IPS-18a (cell line): ENCODE measurements at regions not wholly inside any gene's neighbourhood (a gene's known extent, or its start where the extent isn't known, plus 50 kb on each side); places are given as distances from the start of the nearest gene placed in this dataset.

ENCODE experiments used
- H3K27ac ChIP-seq: one replicate; pipeline ENCODE4 v1.5.1; 2013; ENCODE audit warnings: low read length
- H3K27me3 ChIP-seq: one replicate; pipeline ENCODE4 v1.6.1; 2013; ENCODE audit warnings: mild to moderate bottlenecking, low read length; ENCODE audit not compliant: control insufficient read depth, insufficient read depth
- H3K36me3 ChIP-seq: one replicate; pipeline ENCODE4 v1.6.1; 2013; ENCODE audit warnings: low read depth, low read length; ENCODE audit not compliant: control insufficient read depth
- H3K4me1 ChIP-seq: one replicate; pipeline ENCODE4 v1.6.1; 2013; ENCODE audit warnings: low read depth, low read length; ENCODE audit not compliant: control insufficient read depth
- H3K4me3 ChIP-seq: one replicate; pipeline ENCODE4 v1.5.1; 2013; ENCODE audit warnings: low read length
- H3K9ac ChIP-seq: one replicate; pipeline ENCODE4 v1.6.1; 2013; ENCODE audit warnings: mild to moderate bottlenecking, low read length, moderate library complexity
- H3K9me3 ChIP-seq: one replicate; pipeline ENCODE4 v1.6.1; 2013; ENCODE audit warnings: low read depth, low read length; ENCODE audit not compliant: control insufficient read depth

DNA sequence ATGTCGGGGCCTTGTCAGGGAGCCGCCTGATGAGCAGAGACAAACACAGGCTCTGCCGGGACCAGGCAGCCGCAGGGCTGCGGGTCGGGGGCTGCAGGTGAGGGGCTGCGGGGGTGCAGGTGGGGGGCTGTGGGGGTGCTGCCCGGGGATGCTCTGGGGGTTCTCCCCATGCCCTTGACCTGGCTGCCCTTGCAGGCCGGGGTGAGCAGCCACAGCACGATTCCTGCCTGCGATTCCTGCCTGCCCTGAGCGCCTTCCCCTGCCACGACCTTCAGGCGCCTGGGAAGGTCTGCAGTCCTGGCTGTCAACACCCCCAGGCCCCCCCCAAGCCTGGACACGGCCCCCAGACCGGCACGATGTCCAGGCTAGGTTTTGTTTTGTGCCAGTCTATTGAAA lies 106.3 kb downstream of the FAM53A start:
- Histone ChIP-seq H3K36me3 (no peaks in the 10 kb centered on the region), H3K4me1 (peaks cover 15% of the 10 kb centered on the region), H3K27ac (no peak overlapping the region), H3K9ac (no peak overlapping the region), H3K27me3 (peaks cover 16% of the 10 kb centered on the region), H3K4me3 (peak overlapping the region; percentile 38), H3K9me3 (no peaks in the 10 kb centered on the region)

DNA sequence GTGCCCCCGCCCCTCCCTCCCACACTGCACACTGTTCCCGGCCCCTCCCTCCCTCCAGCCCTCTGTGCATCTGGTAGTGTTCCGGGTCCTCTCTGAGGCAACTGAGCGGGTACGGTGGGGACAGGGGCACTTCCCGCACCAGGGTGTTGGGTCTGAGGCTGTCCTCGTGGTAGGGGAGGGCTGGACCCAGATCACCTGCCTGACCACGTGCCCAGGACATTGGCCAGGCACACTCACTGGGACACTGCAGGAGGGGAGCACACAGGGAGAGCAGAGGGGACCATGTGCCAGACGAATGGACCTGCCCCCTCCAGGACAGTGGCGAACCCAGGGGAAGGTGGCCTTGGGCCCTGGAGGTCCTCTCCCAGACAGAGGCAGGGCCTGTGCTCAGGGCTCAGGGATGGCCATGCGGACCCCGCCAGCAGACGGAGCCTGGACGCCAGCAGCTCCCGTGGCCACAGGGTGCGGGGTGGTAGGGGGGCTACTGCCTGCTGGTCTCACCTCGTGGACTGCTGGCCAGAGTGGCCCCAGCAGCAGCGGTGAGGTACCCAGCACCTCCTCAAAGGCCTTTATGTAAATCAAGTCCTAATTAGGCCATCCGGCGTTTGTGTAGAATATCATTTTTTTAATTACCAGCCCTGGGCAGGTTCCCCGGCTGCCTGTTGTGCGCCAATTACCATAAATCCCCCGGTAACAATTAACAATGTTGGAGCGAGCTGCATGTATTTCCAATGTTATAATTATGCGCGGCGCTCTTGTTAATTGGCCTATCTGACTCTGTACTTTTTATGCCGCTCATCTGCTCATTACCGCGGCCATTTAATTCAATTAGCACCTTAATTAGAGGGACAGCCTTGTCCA lies 106.9 kb downstream of the FAM53A start:
- Histone ChIP-seq H3K4me3 (no peak overlapping the region), H3K9me3 (no peaks in the 10 kb centered on the region), H3K27ac (no peak overlapping the region), H3K9ac (no peak overlapping the region), H3K27me3 (peaks cover 16% of the 10 kb centered on the region), H3K4me1 (peaks cover 19% of the 10 kb centered on the region), H3K36me3 (no peaks in the 10 kb centered on the region)

DNA sequence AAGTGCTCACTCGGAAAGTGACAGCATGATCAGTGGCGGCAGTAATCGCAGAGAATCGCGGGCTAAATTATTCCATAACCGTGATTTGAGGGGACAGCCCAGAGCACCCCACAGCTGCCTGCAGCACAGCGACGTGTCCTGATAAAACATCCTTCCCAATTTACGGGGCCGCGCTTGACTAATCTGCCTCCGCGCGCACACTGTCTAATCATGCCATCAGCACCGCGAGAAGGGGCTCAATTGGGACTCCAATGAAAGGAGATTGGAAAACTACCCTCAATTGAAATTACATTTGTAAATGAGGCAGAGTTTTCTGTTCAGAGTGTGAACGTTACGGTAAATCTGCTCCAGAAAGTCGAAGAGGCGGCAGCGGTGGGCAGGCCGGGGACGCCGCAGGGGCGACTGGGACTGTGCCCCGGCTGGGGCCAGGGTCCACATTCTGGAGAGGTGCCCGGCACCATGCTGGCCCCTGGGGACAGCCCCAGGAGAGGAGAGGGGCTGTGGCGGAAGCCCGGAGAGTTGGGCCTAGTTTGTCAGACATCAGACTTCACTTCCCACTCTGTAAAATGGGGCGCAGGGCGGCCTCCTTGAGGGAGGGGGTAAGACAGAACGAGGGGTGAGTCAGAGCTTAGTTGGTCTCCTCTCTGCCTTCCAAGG lies 107.7 kb downstream of the FAM53A start:
- H3K36me3 ChIP-seq, result no peaks in the 10 kb centered on the region
- H3K9me3 ChIP-seq, result no peaks in the 10 kb centered on the region
- H3K4me3 ChIP-seq, result no peak overlapping the region
- peaks cover 16% of the 10 kb centered on the region for H3K27me3 ChIP-seq
- H3K9ac ChIP-seq, result no peak overlapping the region
- peaks cover 22% of the 10 kb centered on the region for H3K4me1 ChIP-seq
- H3K27ac ChIP-seq, result no peak overlapping the region

DNA sequence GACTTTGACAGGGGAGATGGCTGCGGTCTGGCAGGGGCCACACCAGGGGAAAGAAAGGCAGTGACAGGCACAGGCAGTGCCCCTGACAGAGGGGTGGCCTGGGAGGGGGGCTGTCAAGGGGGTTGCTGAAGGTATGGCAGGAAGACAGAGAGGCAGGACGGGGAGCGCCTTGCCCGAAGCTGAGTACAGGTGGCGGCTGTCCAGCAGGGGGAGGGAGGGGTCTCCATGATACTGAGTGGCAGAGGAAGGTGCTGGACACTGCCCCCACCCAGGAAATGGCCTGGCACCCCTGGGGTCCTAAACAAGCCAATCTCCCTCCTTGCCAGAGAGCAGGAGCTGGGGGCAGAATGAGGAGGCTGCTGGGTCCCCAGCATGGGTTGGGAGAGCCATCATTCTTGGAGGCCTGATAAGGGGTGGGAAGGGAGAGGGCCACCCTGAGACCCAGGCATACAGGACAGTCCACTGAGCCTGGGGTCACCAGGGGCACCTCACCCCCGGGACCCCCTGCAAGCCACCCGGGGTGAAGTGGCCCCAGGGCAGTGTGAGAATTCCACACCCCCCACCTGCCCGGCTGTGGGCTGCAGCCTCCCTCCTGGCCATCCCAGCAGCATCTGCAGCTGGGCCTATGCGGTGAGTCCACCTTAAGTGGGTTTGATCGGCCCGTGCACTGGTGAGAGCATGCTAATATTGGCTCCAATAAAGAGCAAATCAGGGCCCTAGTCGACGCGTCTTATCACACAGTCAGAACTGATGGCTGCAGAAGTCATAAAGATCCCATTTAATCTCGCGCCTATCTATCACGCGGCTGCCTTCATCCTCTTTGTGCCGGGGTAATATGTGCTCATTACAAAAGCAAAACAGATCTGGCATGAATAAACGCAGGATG lies 108.5 kb downstream of the FAM53A start:
- no peak overlapping the region for H3K27ac ChIP-seq
- H3K4me1 ChIP-seq, result peaks cover 22% of the 10 kb centered on the region
- peaks cover 16% of the 10 kb centered on the region for H3K27me3 ChIP-seq
- no peaks in the 10 kb centered on the region for H3K36me3 ChIP-seq
- H3K4me3 ChIP-seq, result no peak overlapping the region
- no peaks in the 10 kb centered on the region for H3K9me3 ChIP-seq
- H3K9ac ChIP-seq, result no peak overlapping the region

DNA sequence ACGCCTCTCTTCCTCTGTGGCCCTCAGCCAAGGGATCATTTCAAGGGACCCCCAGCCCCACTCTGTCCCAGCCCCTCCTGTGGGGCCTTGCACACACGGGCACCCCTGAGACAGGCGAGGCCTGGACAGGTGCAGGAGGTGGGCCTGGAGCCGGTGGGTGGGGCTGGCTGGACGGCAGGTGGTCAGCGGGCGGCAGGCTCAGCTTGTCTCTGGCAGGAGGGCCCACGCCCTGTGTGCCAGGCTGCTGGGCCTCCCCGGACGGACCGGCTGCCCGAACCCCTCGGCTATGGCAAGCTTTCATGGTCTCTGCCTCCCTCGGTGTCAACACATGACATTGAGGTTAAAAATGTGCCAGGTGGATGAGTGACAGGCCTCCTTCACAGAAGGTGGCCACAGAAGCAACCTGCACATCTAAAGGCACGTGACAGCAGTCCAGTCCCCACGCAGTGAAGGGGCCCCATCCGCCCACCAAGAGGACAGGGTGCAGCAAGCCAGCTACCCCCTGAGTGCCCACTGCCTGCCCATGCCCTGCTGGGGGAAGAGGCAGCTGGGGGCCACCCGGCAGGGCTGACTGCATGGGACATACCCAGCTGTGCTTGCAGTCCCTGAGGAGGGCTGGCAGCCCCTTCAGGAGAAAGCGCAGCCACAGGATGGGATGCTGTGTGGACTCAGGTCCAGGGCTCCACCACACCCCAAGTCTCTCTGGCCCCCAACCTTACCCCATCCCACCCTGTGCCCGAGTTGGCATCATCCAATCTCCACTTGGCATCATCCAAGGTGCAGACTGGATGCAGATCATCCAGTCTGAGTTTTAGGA lies 109.3 kb downstream of the FAM53A start:
- Histone ChIP-seq H3K27me3 (peaks cover 16% of the 10 kb centered on the region), H3K9me3 (no peaks in the 10 kb centered on the region), H3K4me1 (peaks cover 22% of the 10 kb centered on the region), H3K27ac (no peak overlapping the region), H3K9ac (no peak overlapping the region), H3K4me3 (no peak overlapping the region), H3K36me3 (no peaks in the 10 kb centered on the region)

DNA sequence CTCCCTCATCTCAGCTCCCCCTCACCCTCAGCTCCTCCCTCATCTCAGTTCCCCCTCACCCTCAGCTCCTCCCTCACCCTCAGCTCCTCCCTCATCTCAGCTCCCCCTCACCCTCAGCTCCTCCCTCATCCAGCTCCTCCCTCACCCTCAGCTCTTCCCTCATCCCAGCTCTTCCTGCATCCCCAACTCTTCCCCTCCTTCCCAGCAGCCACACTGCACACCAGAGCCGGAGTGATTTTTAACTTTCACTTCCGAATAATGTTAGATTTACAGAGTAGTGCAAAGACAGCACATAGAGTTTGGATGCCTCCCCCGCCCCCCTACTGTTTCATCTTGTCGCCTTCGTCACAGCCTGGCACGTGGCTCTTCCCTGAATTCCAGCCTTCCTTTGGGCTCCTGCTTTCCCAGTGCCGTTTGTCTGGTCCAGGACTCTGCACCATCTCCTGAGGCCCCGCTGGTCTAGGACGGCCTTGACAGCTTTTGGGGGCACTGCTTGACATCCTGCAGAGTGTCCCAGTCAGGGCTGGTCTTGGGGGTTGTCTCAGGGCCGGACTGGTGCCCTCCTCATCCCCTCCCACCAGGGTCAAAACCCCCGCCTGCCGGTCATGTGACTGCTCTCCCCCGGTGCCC lies 110.2 kb downstream of the FAM53A start:
- Histone ChIP-seq H3K9me3 (no peaks in the 10 kb centered on the region), H3K4me3 (no peak overlapping the region), H3K36me3 (no peaks in the 10 kb centered on the region), H3K4me1 (peaks cover 22% of the 10 kb centered on the region), H3K27me3 (peaks cover 16% of the 10 kb centered on the region), H3K27ac (no peak overlapping the region), H3K9ac (no peak overlapping the region)

DNA sequence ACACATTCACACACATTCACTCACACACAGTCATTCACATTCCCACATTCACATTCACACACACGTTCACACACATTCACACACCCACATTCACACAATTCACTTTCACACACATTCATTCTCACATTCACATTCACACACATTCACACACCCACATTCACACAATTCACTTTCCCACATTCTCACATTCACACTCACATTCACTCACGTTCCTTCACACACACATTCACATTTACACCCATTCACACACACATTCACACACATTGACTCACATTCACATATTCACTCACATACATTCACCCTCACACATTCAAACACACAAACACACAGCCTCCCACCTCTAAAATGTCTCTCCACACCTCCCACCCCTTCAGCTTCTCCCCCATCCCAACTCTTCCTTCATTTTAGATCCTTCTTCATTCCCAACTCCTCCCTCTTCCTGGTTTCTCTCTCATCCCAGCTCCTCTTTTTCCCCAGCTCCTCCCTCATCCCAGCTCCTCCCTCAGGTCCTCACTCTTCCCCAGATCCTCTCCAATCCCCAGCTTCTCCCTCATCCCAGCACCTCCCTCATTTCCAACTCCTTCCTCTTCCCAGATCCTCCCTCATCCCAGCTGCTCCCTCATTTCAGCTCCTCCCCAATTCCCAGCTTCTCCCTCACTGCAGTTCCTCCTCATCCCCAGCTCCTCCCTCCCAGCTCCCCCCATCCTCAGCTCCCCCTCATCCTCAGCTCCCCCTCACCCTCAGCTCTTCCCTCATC lies 111.0 kb downstream of the FAM53A start:
- Histone ChIP-seq H3K27me3 (peaks cover 13% of the 10 kb centered on the region), H3K9me3 (no peaks in the 10 kb centered on the region), H3K4me3 (no peak overlapping the region)

DNA sequence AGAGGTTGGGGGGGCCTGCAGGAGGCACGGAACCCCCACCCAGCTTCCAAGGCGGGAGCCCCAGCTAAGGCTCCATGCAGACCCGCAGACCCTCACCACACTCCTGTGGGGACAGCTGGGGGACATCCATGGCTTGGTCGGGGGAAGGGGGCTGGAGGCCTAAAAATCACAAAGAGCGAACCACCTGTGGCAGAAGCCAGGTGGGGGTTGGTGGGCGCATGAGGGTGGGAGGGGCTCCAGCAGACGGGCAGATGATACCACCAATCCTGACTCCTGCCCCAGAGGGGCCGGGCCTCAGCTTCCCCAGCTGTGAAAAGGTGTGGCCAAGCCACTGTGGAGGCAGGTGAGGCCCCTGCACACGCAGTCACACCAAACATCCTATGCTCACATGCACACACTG lies 111.6 kb downstream of the FAM53A start:
- no peaks in the 10 kb centered on the region for H3K9me3 ChIP-seq
- H3K27ac ChIP-seq, result no peak overlapping the region
- H3K4me3 ChIP-seq, result peak overlapping the region; percentile 21
- peaks cover 16% of the 10 kb centered on the region for H3K4me1 ChIP-seq
- H3K36me3 ChIP-seq, result no peaks in the 10 kb centered on the region
- H3K27me3 ChIP-seq, result peaks cover 7% of the 10 kb centered on the region
- no peak overlapping the region for H3K9ac ChIP-seq

More for the DNA sequence above, 111.0 kb downstream of the FAM53A start:
- no peak overlapping the region for H3K27ac ChIP-seq
- no peak overlapping the region for H3K9ac ChIP-seq
- H3K4me1 ChIP-seq, result peaks cover 20% of the 10 kb centered on the region
- no peaks in the 10 kb centered on the region for H3K36me3 ChIP-seq

DNA sequence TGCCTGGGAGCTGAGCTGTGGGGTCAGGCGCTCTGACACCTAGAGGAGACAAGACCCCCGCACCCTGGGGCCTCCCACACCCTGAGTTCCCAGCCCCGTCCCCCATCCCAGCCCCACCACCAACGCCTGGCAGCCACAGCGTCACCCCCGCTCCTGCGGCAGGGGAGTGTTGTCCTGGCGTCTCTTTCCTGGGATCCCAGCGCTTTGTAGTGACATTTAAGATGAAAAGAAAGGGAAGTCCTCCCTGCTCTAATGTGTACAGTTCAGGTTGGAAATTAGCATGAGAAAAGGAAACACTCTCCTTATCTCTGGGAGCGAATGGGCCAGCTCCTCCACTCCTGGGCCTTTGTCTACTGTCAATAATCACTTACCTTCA lies 112.1 kb downstream of the FAM53A start:
- Histone ChIP-seq H3K36me3 (no peaks in the 10 kb centered on the region), H3K4me1 (peaks cover 11% of the 10 kb centered on the region), H3K27ac (no peak overlapping the region), H3K4me3 (peak overlapping the region; percentile 21), H3K9ac (no peak overlapping the region), H3K9me3 (no peaks in the 10 kb centered on the region), H3K27me3 (peaks cover 2% of the 10 kb centered on the region)
